Smooth muscle cell (in vitro differentiated cells): ENCODE measurements at regions not wholly inside any gene's neighbourhood (a gene's known extent, or its start where the extent isn't known, plus 50 kb on each side); places are given as distances from the start of the nearest gene placed in this dataset.

ENCODE experiments used
- DNase-seq: peaks from one replicate; lab custom pipeline; 2025; ENCODE audit not compliant: unreplicated experiment; lab: John Stamatoyannopoulos, UW
- H2AFZ ChIP-seq: fragments of 200-600 bp; sonication (generic); 2 replicates; pipeline ENCODE4 v1.6.0; 2016; ENCODE audit warnings: antibody characterized with exemption, low read depth, mild to moderate bottlenecking
- H3F3A ChIP-seq: fragments of 200-600 bp; sonication (generic); 2 replicates; pipeline ENCODE4 v1.6.0; 2017; ENCODE audit warnings: antibody characterized with exemption, low read depth
- H3K27ac ChIP-seq: fragments of 200-600 bp; sonication (generic); 2 replicates; pipeline ENCODE4 v1.5.1; 2016; ENCODE audit warnings: low read depth, mild to moderate bottlenecking
- H3K27me3 ChIP-seq: fragments of 200-600 bp; sonication (generic); 2 replicates; pipeline ENCODE4 v1.6.1; 2016; ENCODE audit warnings: low read depth, mild to moderate bottlenecking
- H3K36me3 ChIP-seq: fragments of 200-600 bp; sonication (generic); 2 replicates; pipeline ENCODE4 v1.5.1; 2016; ENCODE audit warnings: low read depth
- H3K4me1 ChIP-seq: fragments of 200-600 bp; sonication (generic); 2 replicates; pipeline ENCODE4 v1.5.1; 2016; ENCODE audit warnings: low read depth
- H3K4me2 ChIP-seq: fragments of 200-600 bp; sonication (generic); 2 replicates; pipeline ENCODE4 v1.6.0; 2016; ENCODE audit warnings: mild to moderate bottlenecking
- H3K4me3 ChIP-seq: fragments of 200-600 bp; sonication (generic); 2 replicates; pipeline ENCODE4 v1.5.1; 2016; ENCODE audit warnings: mild to moderate bottlenecking
- H3K79me2 ChIP-seq: fragments of 200-600 bp; sonication (generic); 2 replicates; pipeline ENCODE4 v1.6.0; 2016; ENCODE audit warnings: low read depth, mild to moderate bottlenecking
- H3K9ac ChIP-seq: fragments of 200-600 bp; sonication (generic); 2 replicates; pipeline ENCODE4 v1.6.0; 2016; ENCODE audit warnings: low read depth
- H3K9me3 ChIP-seq: fragments of 200-600 bp; sonication (generic); replicated peaks from 2 replicates; pipeline ENCODE4 v1.5.1; 2016; ENCODE audit warnings: low read depth
- H4K20me1 ChIP-seq: fragments of 200-600 bp; sonication (generic); 2 replicates; pipeline ENCODE4 v1.6.0; 2016; ENCODE audit warnings: low read depth
- WGBS: methylation state at CpG from one replicate; pipeline ENCODE4 v1.1.7; 2016; ENCODE audit warnings: low lambda C conversion rate; 5-methylcytosine and 5-hydroxymethylcytosine counted together
- TF ChIP-seq, protein P1 (sequence below): fragments of 200-600 bp; sonication (generic); IDR thresholded peaks from 2 replicates; pipeline ENCODE4 v1.5.1; 2017; ENCODE audit warnings: borderline replicate concordance, mild to moderate bottlenecking, antibody characterized with exemption; ENCODE audit not compliant: insufficient read depth, poor library complexity, severe bottlenecking

DNA sequence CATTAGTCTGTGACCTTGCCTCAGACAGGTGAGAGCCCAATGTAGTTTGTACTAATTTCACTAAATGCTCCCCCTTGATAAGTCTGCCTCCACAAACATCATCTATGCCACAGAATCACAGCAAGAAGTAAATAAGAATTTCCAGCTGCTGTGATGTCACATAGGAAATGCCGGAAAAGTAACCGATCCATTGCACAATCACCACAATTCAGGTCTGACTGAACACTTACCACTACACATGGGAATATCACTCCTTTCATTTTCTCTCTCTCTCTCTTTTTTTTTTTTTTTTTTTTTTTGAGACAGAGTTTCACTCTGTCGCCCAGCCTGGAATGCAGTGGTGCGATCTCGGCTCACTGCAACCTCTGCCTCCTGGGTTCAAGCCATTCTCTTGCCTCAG is 79.0 kb upstream of the CDH11 start:
- H3K9me3 ChIP-seq = no peaks in the 10 kb centered on the region
- H3K4me3 ChIP-seq = no peak overlapping the region
- no peaks in the 10 kb centered on the region for H3F3A ChIP-seq
- no peak overlapping the region for H2AFZ ChIP-seq
- H3K9ac ChIP-seq = no peak overlapping the region
- no peak overlapping the region for H3K4me2 ChIP-seq
- DNase-seq = no peak
- WGBS = 94% methylated on average over 5 of the region's 5 CpGs
- no peak overlapping the region for H3K27ac ChIP-seq
- no peaks in the 10 kb centered on the region for H4K20me1 ChIP-seq
- H3K36me3 ChIP-seq = peaks cover 5% of the 10 kb centered on the region
- TF ChIP-seq, protein P1, sequence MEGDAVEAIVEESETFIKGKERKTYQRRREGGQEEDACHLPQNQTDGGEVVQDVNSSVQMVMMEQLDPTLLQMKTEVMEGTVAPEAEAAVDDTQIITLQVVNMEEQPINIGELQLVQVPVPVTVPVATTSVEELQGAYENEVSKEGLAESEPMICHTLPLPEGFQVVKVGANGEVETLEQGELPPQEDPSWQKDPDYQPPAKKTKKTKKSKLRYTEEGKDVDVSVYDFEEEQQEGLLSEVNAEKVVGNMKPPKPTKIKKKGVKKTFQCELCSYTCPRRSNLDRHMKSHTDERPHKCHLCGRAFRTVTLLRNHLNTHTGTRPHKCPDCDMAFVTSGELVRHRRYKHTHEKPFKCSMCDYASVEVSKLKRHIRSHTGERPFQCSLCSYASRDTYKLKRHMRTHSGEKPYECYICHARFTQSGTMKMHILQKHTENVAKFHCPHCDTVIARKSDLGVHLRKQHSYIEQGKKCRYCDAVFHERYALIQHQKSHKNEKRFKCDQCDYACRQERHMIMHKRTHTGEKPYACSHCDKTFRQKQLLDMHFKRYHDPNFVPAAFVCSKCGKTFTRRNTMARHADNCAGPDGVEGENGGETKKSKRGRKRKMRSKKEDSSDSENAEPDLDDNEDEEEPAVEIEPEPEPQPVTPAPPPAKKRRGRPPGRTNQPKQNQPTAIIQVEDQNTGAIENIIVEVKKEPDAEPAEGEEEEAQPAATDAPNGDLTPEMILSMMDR = no peak
- no peaks in the 10 kb centered on the region for H3K79me2 ChIP-seq
- no peaks in the 10 kb centered on the region for H3K27me3 ChIP-seq
- no peaks in the 10 kb centered on the region for H3K4me1 ChIP-seq

DNA sequence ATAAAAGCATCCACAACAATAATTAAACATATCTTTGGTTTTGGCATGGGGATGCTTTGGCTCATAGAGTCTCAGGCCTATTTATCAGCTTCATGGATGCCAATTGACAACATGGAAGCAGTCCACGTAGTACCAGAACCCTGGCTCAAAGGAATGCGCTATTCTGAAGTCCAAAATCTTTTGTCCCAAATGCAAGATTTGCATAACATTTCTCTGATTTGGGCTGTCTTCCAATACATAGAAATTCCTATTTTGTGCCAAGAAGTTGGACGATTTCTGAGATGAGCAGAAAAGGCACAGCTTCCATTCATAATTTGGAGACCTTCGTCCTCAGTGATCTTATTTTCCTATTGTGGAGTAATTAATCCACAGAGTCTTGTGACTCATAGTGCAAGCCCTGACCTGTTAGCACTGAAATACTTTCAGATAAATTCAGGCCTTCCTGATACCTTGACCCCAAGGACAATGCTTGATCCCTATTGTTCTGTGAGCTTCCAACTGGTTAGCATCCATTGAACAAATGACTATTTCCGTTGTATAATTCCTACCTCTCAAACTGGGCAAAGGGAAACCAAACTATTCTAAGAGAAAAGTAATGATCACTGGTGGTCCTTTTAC is 78.4 kb upstream of the CDH11 start:
- WGBS = 95% methylated on average over 5 of the region's 5 CpGs
- no peak overlapping the region for H2AFZ ChIP-seq

DNA sequence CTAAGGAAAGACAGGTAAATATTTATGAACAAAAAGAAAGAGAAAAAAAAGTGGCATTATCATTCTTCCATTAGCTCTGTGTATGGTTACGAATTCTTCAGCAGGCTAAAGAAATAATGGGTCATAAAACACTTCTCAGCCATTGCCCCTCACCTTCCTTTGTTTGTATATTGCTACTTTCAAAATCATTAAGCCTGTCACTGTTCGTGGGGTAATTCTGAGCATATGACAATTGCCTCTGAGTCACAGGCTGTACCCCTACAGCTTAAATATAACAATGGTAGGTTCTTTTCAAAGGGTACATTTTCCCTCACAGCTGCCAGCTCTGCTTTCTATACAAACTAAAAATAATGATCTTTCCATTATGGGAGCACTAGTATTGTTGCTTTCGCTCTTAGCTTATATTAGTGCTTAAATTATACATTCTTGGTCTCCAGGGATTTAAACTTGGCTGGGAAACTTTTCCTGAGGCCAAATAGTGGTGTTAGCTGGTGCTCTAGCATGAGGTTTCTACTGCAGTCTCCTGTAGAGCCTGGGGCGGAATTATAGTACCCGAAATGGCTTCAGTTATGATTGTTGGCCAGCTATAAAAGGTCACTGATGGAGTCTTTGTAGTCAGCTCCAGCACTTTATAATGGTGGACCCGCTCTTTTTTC is 74.7 kb upstream of the CDH11 start:
- Histone ChIP-seq H3K9ac (no peak overlapping the region), H3K4me3 (no peak overlapping the region), H3K27ac (peak overlapping the region; percentile 22), H3K4me1 (no peaks in the 10 kb centered on the region), H3K9me3 (no peaks in the 10 kb centered on the region), H2AFZ (no peak overlapping the region), H3F3A (no peaks in the 10 kb centered on the region), H4K20me1 (no peaks in the 10 kb centered on the region), H3K4me2 (peak overlapping the region; percentile 13), H3K36me3 (peaks cover 5% of the 10 kb centered on the region), H3K27me3 (no peaks in the 10 kb centered on the region), H3K79me2 (no peaks in the 10 kb centered on the region)
- TF ChIP-seq, protein P1 = no peak
- no peak for DNase-seq
- 72% methylated on average over 6 of the region's 6 CpGs for WGBS

More for the DNA sequence above, 78.4 kb upstream of the CDH11 start:
- H3K79me2 ChIP-seq = no peaks in the 10 kb centered on the region
- H3K4me3 ChIP-seq = no peak overlapping the region
- no peak overlapping the region for H3K9ac ChIP-seq
- H3F3A ChIP-seq = no peaks in the 10 kb centered on the region
- H4K20me1 ChIP-seq = no peaks in the 10 kb centered on the region
- H3K4me1 ChIP-seq = no peaks in the 10 kb centered on the region
- H3K4me2 ChIP-seq = no peak overlapping the region
- H3K36me3 ChIP-seq = peaks cover 5% of the 10 kb centered on the region
- no peak overlapping the region for H3K27ac ChIP-seq
- no peak for DNase-seq
- TF ChIP-seq, protein P1 = no peak
- no peaks in the 10 kb centered on the region for H3K9me3 ChIP-seq
- H3K27me3 ChIP-seq = no peaks in the 10 kb centered on the region

DNA sequence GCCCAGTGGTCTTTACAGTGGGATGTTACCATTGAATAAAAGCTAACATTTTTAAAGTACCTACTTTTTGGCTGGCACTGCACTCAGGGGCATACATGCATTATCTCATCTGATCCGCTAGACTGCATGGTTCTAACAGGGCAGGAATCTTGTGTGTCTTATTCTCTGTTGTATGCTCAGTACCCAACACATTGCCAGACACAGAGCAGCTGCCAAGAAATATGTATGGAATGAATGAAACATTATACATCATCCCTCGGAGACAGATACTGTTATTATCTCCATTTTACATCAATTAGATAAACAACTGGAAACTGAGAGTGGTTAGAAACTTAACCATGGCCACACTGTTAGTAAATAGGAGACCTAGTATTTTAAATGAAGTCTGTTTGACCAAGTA is 74.1 kb upstream of the CDH11 start:
- H3K4me2 ChIP-seq = peak overlapping the region; percentile 13
- TF ChIP-seq, protein P1 = no peak
- H2AFZ ChIP-seq = no peak overlapping the region
- H3F3A ChIP-seq = no peaks in the 10 kb centered on the region
- 18% methylated on average over 2 of the region's 2 CpGs for WGBS
- no peaks in the 10 kb centered on the region for H3K79me2 ChIP-seq
- H4K20me1 ChIP-seq = no peaks in the 10 kb centered on the region
- H3K4me3 ChIP-seq = no peak overlapping the region
- H3K4me1 ChIP-seq = no peaks in the 10 kb centered on the region
- peaks cover 5% of the 10 kb centered on the region for H3K36me3 ChIP-seq
- H3K9ac ChIP-seq = no peak overlapping the region
- no peaks in the 10 kb centered on the region for H3K9me3 ChIP-seq
- no peaks in the 10 kb centered on the region for H3K27me3 ChIP-seq
- H3K27ac ChIP-seq = peak overlapping the region; percentile 22
- no peak for DNase-seq
